DLD1 (cell line): ENCODE measurements at regions not wholly inside any gene's neighbourhood (a gene's known extent, or its start where the extent isn't known, plus 50 kb on each side); places are given as distances from the start of the nearest gene placed in this dataset.
"Not testable (repeated sequence)": the region's sequence is repeated elsewhere in the genome, so short reads cannot be mapped to it uniquely, and the experiment has no call there.

Experiments used
- in situ Hi-C: cut with HindIII; loops from 2 replicates; pipeline ENCODE4 v1.10.0; 2017; ENCODE audit warnings: low sequenced_read_pairs

DNA sequence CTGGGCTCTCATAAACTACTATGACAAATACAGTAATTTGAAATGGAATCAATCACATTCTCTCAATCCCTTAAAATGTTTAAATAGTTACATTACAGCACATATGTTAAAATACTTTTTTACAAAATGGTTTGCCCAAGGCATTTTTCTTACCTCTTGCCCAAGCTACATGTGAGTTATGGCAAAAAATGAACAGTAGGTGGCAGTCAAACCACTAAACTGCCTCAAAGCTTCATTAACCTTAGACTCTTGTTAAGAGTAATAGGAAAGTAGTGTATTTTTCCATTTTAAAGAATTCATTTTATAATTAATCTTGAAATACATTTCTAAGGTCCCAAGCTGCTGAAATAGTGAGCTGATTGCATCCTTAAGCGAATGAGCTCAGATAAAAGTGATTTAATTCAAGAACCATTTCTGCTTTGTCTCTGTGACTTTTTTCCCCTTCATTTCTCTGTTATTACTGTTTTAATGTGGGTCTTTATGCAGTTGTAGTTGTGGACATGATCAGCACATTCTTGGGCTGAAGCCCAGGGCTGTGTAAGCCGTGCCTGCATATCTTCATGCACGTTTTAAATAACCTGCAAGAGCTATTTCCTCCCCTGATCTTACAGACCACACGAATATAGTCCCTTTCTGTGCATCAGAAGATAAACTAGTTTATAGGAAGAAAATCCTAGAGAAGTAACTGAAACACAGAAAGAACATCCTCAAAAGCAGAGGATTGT, 311.8 kb downstream of the LNPK start:
- in situ Hi-C loops, result loop anchor here (10.0 kb wide), 1 partner anchor 385 kb away; no protein-coding TSS in a partner anchor

DNA sequence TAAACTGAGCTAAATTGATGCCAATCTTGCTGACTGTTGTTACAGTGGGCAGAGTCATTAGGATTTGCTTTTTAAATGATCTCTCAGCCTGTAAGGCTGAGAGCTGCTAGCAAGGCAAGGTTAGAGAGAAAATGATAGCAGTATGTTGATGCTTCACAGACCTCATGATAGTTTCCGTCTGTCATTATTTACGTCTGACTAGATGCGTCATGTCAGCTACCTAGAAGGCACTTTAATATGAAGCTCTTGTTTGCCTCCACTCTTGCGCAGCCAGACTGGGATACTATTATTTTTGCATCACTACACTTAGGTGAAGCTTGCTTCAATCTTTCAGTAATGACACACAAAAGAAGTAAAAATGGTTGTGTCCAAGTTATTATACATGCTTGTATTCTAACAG, 313.8 kb downstream of the LNPK start:
- in situ Hi-C loops, result no loop called here

- in situ Hi-C loops, result no loop called here
Measured at GRCh38 chr2:175687465-175687864, 314.6 kb downstream of the LNPK start.

- in situ Hi-C loops, result no loop called here
Measured at GRCh38 chr2:175686002-175686401, 316.1 kb downstream of the LNPK start.

DNA sequence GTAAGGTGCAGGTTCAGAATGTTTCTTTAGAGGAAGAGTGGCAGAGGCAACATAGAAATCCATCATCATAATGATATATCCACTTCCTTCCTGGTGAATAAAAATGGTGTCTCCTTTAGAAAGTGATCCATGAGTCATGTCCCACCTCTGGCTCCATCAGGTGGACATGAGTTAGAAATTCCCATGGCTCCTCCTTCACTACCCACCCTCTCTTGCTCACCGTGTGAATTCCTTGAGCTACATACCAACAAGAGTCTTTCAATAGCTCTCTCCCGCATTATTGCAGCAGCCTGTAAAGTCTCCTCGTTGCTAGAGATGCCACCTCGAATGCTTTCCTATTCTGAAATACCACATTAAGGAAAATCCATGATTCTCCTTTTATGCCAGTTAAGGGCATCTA, 317.6 kb downstream of the LNPK start:
- in situ Hi-C loops, result no loop called here

DNA sequence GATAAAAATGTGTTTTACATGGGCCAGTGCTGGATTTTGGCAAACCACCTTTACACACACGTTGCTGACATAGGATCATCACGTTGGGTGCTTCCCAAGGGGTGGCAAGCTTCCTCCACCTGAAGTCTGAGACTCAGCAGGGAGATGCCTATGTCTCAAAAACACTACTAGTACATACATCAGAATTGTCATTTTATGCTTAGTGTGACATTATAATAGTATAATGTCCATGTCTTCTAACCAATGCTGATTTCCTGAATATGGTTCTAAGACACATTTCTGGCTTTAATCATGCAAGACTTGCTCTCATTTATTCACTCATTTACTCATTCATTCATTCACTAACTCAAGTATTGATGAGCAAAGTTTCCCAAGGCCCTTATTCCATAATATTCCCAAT, 322.3 kb downstream of the LNPK start:
- in situ Hi-C loops, result no loop called here

GRCh38 chr2:175679231-175679630, 322.8 kb downstream of the LNPK start:
- in situ Hi-C loops, result no loop called here

- in situ Hi-C loops, result no loop called here
Measured at GRCh38 chr2:175677880-175678279, 324.2 kb downstream of the LNPK start.

- in situ Hi-C loops, result no loop called here
Measured at GRCh38 chr2:175676813-175677212, 325.3 kb downstream of the LNPK start.

- in situ Hi-C loops, result not testable (repeated sequence)
Measured at GRCh38 chr2:175668804-175669203, 333.3 kb downstream of the LNPK start.

GRCh38 chr2:175662335-175662734, 339.7 kb downstream of the LNPK start:
- in situ Hi-C loops, result no loop called here

- in situ Hi-C loops, result no loop called here
Measured at GRCh38 chr2:175648577-175649063, 353.4 kb downstream of the LNPK start.

GRCh38 chr2:175647058-175647457, 355.0 kb downstream of the LNPK start:
- in situ Hi-C loops, result no loop called here

DNA sequence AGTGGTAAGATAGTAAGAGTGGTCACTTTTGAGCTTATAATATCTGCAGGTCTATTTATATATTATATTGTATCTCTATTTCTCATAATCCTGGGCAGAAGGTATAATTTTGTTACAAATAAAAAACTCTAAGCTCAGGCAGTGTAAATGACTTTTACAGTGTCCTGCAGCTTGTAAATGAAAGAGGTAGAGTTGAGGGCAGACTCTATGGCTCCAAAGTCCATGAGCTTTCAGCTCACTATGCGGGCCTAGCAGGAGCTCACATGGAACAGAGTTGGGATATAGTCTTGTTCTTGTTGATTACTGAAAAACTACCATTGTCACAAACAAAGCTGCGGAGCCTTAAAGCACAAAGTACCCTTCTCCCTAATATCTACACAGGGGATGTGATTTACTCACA, 361.4 kb downstream of the LNPK start:
- in situ Hi-C loops, result no loop called here

GRCh38 chr2:175633227-175633626, 368.8 kb downstream of the LNPK start:
- in situ Hi-C loops, result no loop called here

GRCh38 chr2:175631245-175631623, 370.8 kb downstream of the LNPK start:
- in situ Hi-C loops, result no loop called here

- in situ Hi-C loops, result no loop called here
Measured at GRCh38 chr2:175630280-175631244, 371.5 kb downstream of the LNPK start.

- in situ Hi-C loops, result no loop called here
Measured at GRCh38 chr2:175628243-175628642, 373.8 kb downstream of the LNPK start.

DNA sequence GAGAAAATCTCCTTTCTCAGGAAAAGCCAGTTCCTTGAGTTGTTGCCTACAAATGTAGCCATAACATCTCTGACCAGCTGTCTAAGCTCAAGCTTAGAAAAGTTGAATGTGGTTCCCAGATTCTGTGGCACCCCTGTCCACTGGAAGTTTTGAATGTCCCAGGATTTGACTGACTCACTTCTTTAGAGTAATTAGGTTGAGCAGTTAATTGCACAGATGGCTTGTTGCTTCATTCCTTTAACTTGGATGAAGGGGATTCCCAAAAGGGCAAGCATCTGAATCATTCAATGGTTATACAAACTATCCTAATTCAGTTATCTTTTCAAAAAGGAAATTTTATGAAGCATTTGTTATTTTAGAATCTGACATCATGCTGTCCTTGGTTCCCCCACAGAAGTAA, 374.7 kb downstream of the LNPK start:
- in situ Hi-C loops, result no loop called here

GRCh38 chr2:175626796-175627195, 375.3 kb downstream of the LNPK start:
- in situ Hi-C loops, result no loop called here

- in situ Hi-C loops, result no loop called here
Measured at GRCh38 chr2:175624785-175625184, 377.3 kb downstream of the LNPK start.
